HG02840 (cell line): ENCODE measurements at regions not wholly inside any gene's neighbourhood (a gene's known extent, or its start where the extent isn't known, plus 50 kb on each side); places are given as distances from the start of the nearest gene placed in this dataset.

ENCODE experiments used
- ATAC-seq: cut with Tn5 transposase; IDR thresholded peaks from one replicate; pipeline ENCODE4 v1.9.1; 2021; ENCODE audit warnings: mild to moderate bottlenecking, moderate library complexity, moderate number of reproducible peaks; ENCODE audit not compliant: unreplicated experiment, low FRiP score

GRCh38 chr14:39857376-39858055, 425.3 kb upstream of the FBXO33 start:
- ATAC-seq = no peak

- ATAC-seq = no peak
These were observed 421.2 kb upstream of the FBXO33 start for GRCh38 chr14:39853441-39853840.

DNA sequence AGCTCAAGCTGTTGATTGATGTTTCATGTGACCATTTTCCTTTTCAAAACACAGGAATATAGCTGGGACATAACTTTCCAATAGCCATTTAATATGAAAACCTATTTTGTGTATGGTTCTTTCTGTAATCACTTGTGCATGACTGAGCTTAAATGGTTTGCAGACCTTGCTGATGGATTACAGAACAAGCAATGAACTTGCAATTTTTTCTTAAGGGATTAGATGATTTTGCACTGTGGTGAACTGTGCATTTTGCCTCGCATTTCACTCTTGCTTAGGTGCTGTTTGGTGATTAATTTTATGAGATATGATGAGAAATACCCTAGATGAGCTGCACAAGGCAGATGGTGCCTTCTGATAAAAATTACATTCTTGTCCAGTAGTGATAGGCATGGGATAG, 419.0 kb upstream of the FBXO33 start:
- ATAC-seq = no peak

DNA sequence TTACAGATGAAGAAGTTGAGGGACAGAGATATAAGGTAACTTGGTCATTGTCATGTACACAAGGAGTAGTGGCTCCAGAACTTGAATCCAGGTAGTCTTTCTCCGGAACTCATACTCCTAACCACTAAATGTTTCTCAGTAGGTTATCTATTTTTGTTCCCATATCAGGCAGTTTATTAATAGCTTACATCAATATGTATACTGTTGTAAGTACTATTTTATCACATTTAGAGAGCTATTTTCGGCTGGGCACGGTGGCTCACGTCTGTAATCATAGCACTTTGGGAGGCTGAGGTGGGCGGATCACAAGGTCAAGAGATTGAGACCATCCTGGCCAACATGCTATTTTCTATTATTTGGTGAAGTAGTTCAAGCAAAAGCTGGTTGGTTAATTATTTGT, 415.6 kb upstream of the FBXO33 start:
- no peak for ATAC-seq

GRCh38 chr14:39847194-39847593, 415.0 kb upstream of the FBXO33 start:
- no peak for ATAC-seq

DNA sequence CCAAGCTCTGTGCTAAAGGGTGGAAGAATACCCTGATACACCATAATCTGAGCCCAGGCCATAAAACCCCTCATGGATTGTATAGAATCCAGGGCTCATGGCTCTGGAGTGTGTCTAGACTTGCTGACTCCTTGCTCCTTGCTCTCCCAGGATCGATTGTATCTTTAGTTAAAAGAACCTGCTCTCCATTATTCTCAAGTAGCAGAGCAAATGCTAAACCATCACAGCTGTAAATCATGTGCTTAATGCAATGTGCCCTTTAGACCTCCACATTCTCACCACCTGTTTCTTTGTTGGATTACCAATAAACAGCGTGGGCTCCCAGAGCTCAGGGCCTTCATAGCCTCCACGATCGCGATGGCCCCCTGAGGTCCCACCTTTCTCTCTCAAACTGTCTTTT, 411.6 kb upstream of the FBXO33 start:
- no peak for ATAC-seq

GRCh38 chr14:39841088-39841487, 408.9 kb upstream of the FBXO33 start:
- ATAC-seq = no peak

DNA sequence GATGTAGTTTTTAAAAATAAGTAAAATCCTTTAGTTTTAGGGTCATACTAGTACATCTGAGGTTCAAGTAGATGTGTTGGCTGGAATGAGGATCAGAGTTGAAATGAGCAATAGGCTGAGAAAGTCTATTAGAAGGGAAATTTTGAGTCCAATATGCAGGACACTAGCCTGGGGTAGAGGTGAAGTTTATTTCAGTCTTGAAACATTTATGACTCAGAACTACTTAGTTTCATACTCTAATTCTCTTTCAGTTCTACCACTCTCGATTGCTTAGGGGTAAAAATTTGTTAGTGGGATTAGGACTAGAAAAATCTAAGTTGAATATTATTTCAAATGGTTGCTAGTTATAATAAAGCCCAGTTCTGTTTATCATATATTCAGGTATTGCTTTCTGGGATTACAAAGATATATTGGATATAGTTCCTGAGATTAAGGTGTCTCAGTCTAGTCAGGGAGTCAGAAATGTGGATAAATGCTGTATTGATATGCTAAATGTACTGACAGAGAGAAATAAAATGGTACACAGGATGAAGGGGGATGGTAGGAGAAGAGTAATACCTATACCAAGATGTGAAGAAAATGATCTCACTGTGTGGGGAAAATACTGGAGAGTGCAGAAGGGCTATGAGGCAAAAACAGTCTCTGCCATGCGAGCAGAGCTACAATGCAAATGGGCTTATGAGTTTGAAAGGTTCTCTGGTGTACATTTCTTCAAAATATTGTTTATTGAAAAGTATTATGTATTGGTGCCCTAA, 395.8 kb upstream of the FBXO33 start:
- ATAC-seq = peak; percentile 98

DNA sequence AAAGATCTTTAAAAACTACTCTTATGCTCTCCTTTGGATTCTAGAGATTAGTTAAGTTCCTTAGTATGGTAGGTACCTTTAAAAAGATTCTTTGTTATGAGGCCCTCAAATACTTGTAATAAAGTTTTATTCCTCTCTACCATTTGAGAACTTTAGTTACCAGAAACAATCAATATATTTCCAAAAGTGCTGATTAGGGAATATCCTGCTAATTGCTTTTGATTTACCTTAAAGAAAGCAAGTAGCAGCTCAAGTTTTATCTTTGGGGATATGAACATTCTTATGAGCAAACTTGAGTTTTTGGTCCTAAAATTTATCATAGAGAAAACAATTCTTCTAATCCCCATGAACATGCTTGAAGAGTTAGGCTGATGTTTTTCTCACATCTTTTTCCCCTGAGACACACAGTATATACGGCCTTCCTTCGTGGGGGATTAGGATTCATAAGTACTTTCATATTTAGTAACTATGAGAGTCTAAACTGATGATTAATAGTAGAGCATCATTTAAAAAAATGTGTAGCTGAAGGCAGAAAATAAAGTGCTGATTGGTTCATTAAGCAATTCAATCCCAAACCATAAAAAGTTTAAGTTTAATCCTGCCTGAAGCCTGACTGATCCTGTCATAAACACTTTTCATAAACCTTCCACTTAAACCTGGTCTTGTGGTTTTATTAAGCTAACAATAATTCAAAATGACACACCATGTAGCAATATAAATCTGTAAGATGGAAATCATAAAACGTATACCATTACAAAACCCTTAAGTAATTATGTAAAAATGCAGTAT, 380.5 kb upstream of the FBXO33 start:
- ATAC-seq = no peak

GRCh38 chr14:39807271-39807670, 375.0 kb upstream of the FBXO33 start:
- no peak for ATAC-seq

DNA sequence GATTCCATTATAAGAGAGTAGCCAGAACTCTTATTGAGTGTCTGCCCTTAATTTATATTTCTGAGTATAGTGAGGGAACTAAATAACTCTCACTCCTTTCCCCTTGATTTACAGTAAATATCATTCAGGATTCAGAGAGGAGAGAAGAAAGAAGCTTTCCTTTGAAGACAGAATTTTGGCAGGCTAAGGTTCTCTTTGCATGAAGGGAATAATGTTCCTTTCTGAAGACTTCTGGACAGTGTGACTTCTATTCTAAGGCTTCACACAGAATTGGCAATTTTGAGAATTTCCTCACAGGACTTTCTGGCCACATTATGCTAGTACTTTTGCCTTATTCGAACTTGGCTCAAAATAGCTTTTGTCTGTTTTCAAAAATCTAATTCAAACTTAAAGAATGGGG, 352.2 kb upstream of the FBXO33 start:
- ATAC-seq = no peak

DNA sequence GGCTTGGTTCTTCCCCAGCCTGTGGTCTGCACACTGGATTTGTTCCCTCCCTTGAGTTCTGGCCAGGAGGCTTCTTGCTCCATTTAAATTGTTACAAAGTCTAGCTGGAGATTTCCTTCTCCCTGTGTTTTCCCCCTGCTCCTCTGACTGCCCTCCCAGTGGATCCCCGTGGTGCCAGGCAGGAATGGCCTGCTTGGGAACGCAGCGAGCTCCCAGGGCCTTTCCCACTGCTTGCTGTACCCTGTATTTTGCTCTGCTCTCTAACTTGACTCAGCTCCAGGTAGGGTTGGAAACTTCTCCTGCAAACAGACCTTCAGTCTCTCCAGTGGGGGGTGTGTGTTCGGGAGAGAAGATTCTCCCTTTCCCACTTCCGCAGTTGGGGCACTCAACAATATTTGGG, 349.2 kb upstream of the FBXO33 start:
- ATAC-seq = no peak

- no peak for ATAC-seq
These were observed 341.3 kb upstream of the FBXO33 start for GRCh38 chr14:39773387-39774126.

DNA sequence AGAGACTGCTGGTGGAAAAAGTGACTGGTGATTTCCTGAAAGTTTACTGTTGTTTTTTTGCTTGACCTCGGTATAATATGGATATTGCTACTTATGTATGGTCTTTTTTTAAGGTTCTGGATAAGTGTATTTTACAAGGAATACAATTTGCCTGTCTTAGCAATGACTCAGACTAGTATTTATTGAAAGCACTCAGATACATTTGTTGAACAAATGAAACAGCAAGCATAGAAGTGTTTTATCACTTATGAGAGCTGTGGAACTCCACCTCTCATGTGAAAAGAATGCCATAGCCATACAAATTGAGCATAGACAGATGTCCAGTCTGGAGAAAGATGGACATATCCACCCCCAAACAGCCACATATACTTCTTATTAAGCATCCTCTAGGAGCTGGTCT, 340.4 kb upstream of the FBXO33 start:
- ATAC-seq = no peak

- no peak for ATAC-seq
These were observed 336.4 kb upstream of the FBXO33 start for GRCh38 chr14:39768589-39768988.

DNA sequence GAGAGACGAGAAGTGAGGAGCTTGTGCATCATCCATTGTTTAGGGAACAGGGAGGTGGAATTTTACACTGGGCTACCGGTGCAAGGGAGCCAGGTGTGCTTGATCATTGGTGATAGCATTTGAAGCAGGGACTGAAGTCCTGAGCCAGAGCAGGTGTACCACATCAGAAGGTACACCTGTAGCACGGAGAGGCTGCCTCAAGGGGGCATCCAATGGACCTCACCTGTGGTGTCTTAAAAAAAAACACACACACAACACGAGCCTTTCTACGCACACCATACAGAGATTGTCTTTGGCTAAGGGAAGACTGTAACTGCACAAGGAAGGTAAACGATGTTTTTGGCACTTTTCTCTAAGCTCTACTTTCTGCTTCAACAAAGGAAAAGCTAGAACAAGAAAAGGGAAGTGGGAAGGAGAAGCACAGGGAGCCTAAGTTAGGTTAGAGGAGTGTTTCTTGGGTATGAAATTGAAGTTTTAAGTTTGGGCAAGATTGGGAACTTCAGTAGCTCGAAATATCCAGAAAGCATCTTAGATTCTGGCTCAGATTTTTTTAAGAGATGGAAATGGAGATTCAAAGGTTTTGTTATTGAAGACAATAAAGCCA, 334.3 kb upstream of the FBXO33 start:
- ATAC-seq = no peak

DNA sequence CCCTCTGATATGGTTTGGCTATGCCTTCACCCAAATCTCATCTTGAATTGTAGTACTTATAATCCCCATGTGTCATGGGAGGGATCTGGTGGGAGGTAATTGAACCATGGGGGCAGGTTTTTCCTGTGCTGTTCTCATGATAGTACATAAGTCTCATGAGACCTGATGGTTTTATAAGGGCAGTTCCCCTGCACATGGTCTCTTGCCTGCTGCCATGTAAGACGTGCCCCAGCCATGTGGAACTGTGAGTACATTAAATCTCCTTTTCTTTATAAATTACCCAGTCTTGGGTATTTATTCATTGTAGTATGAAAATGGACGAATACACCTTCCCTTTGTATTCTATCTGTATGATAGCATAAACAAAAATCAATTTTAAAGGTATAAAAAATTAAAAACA, 333.4 kb upstream of the FBXO33 start:
- no peak for ATAC-seq

DNA sequence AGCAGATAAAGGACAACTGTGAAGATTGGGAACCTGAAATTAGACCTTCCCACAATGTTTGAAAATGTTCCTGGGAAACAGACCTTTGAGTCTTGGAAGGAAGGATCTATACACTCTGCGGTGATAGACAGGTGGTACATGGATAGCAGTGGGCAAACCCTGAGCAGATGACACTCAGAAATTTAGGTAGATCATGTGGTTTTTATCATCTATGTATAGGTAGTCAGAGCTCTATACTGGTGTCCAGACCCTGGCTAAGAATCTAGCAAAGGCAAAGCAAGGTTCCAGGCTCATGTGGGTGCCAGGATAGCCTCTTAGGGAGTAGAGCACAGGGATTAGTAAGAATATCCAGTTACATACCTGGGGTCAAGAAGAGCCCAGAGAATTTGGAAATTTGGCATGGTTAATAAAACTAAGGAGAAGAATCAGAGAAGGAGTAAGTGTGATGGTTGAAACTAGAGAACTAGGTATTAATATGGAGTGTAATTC, 331.2 kb upstream of the FBXO33 start:
- no peak for ATAC-seq

- no peak for ATAC-seq
These were observed 330.6 kb upstream of the FBXO33 start for GRCh38 chr14:39762576-39763401.
